ENCODE measurements at regions not wholly inside any gene's neighbourhood (a gene's known extent, or its start where the extent isn't known, plus 50 kb on each side); places are given as distances from the start of the nearest gene placed in this dataset.

DNA sequence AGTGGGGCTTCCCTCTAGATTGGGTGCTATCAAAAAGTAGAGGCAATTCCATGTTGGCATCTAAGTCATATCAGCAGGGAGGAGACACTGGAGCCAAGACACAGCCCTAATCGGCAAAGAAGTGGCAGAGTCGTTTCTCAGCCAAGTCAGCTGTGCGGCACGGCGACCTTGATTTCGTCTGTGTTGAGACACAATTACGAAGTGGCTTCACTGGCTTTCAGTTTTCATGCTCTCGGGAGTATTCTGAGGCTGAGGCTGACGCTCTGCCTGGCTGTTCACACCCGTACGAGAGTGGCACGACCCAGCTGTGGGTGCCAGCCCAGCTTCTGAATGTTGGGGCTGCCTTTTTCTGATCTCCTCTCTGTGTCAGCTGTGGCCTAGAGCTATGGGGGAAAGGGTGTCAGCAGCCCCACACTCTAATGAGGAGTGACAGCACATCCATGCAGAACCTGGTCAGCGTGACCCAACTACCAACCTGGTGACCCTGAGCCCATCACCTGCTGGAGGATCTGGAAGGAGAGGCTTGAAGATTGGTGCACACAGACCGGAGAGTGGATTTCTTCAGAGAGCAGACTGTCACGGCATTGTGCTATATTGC lies 105.7 kb upstream of the TMEM45B start:
- BruUV-seq (replicated peaks): no TSS peak
- in situ Hi-C loops (cut with MboI) (no loop called here), intact Hi-C loops (cut with micrococcal nuclease) (no loop called here)
- ChIA-PET POLR2A (no interaction called here), CTCF (ENCODE audit: low intra/inter-chr PET ratio) (no interaction called here)
- no peak overlapping the region for H2AFZ ChIP-seq (ENCODE audit: low read depth, low read length)
- 3% methylated on average over 15 of the region's 15 CpGs for WGBS (ENCODE audit: insufficient coverage, low coverage, missing lambda C conversion rate)
- no peaks in the 10 kb centered on the region for H3K36me3 ChIP-seq (ENCODE audit: control insufficient read depth, insufficient read depth, low read length)
- TF ChIP-seq BCOR (IDR thresholded peaks at IDR 0.05): no peak
- TF ChIP-seq, protein P1, sequence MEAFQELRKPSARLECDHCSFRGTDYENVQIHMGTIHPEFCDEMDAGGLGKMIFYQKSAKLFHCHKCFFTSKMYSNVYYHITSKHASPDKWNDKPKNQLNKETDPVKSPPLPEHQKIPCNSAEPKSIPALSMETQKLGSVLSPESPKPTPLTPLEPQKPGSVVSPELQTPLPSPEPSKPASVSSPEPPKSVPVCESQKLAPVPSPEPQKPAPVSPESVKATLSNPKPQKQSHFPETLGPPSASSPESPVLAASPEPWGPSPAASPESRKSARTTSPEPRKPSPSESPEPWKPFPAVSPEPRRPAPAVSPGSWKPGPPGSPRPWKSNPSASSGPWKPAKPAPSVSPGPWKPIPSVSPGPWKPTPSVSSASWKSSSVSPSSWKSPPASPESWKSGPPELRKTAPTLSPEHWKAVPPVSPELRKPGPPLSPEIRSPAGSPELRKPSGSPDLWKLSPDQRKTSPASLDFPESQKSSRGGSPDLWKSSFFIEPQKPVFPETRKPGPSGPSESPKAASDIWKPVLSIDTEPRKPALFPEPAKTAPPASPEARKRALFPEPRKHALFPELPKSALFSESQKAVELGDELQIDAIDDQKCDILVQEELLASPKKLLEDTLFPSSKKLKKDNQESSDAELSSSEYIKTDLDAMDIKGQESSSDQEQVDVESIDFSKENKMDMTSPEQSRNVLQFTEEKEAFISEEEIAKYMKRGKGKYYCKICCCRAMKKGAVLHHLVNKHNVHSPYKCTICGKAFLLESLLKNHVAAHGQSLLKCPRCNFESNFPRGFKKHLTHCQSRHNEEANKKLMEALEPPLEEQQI (IDR thresholded peaks at IDR 0.05): no peak
- TF ChIP-seq CSDE1 (IDR thresholded peaks at IDR 0.05): no peak
- no peak for TF ChIP-seq KLF6 (CRISPR knock-in tag; IDR thresholded peaks at IDR 0.05; ENCODE audit: borderline replicate concordance)
- TF ChIP-seq KLF16 (IDR thresholded peaks at IDR 0.05): no peak
- TF ChIP-seq KDM1A (IDR thresholded peaks at IDR 0.05): no peak
- TF ChIP-seq PYGO2 (tag; IDR thresholded peaks at IDR 0.05): no peak
- no peak for TF ChIP-seq ZNF586 (CRISPR knock-in tag; conservative IDR thresholded peaks at IDR 0.05)
- no peak for TF ChIP-seq ZNF3 (CRISPR knock-in tag; IDR thresholded peaks at IDR 0.05)
- no peak for TF ChIP-seq ZNF274 (IDR thresholded peaks at IDR 0.05; ENCODE audit: borderline replicate concordance, low read depth, low read length)
- TF ChIP-seq ZNF140 (CRISPR knock-in tag; IDR thresholded peaks at IDR 0.05): no peak
- H3K9me3 ChIP-seq (replicated peaks; ENCODE audit: control insufficient read depth, insufficient read depth, low read depth, low read length): no peaks in the 10 kb centered on the region
- H3K4me3 ChIP-seq: no peak overlapping the region
- no peak overlapping the region for H3K9ac ChIP-seq (ENCODE audit: insufficient read depth in 1 of 2, low read depth in 2 of 2, low read length in 2 of 2)
- no peak for DNase-seq (ENCODE audit: extremely low read depth in 1 of 4, low spot score in 3 of 4)
- H3K4me2 ChIP-seq (ENCODE audit: insufficient read depth, low read length): no peak overlapping the region
- peaks cover 0 to 25% of the 10 kb centered on the region in 2 experiments; a peak in 2 of 5 replicates for H3K27me3 ChIP-seq (ENCODE audit: control insufficient read depth in 2 of 2, insufficient read depth in 2 of 2, low read length in 2 of 2)
- H3K9me1 ChIP-seq (ENCODE audit: control insufficient read depth, insufficient read depth, low read length): no peaks in the 10 kb centered on the region
- FAIRE-seq: no peak
- ATAC-seq: no peak
- H3K4me1 ChIP-seq (replicated peaks in 1 of 2; ENCODE audit: control insufficient read depth in 2 of 2, insufficient read depth in 2 of 2, low read length in 2 of 2): no peaks in the 10 kb centered on the region
- no peaks in the 10 kb centered on the region for H3K79me2 ChIP-seq (ENCODE audit: control insufficient read depth, insufficient read depth, low read length)
- H3K27ac ChIP-seq (ENCODE audit: extremely low read depth, low read depth, low read length): no peak overlapping the region
- H4K20me1 ChIP-seq (replicated peaks; ENCODE audit: control insufficient read depth, insufficient read depth, low read length): no peaks in the 10 kb centered on the region

All from K562 (cell line).